Muscle of arm (tissue), 1 donor: ENCODE measurements at regions not wholly inside any gene's neighbourhood (a gene's known extent, or its start where the extent isn't known, plus 50 kb on each side); places are given as distances from the start of the nearest gene placed in this dataset.
"Not testable (repeated sequence)": the region's sequence is repeated elsewhere in the genome, so short reads cannot be mapped to it uniquely, and the experiment has no call there.

Experiments used
- DNase-seq: peaks from one replicate; pipeline ENCODE4 v3.0.0-alpha.2; 2013

DNA sequence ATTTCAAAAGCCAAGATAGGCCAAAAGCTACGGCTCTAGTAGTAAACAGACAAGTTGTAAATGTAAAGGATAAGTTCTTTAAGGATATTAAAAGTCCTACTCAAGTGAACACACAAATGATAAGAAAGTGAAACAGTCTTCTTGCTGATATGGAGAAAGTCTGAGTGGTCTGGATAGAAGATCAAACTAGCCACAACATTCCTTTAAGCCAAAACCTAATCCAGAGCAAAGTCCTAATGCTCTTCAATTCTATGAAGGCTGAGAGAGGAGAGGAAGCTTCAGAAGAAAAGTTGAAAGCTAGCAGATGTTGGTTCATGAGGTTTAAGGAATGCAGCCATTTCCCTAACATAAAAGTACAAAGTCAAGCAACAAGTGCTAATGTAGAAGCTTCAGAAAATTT is 111.7 kb upstream of the ZEB2 start:
- no peak for DNase-seq

DNA sequence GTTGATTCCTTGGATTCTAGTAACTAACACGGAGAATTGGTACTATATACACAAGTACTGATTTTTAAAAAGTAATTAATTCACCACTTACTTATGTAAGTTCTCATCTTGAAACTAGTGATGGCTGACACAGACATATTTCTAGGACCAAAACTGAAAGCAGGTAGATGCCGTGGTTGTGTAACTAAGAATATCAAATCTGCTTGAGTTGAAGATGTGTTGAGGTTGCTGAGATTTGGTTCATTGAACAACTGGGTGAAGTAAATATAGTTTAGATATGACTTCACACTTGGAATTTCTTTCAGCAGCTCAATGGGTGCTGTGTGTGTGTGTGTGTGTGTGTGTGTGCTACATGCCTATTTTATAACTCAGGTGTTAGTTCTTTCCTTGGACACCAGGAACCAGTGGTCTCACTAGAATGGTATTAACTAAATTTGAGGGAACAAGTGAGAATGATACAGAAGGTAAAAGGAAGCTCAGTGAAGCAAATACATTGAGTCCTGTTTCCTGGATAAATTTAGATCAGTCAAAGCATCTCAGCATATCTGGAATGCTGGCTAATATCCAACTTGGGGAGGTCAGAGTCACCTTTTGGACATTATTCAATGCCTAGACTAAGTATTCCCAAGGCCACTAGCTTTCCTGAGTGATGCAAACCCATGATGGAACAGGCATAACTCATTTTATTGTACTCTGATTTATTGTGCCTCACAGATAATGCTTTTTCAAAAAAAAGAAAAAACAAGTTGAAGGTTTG is 110.7 kb upstream of the ZEB2 start:
- DNase-seq = no peak

DNA sequence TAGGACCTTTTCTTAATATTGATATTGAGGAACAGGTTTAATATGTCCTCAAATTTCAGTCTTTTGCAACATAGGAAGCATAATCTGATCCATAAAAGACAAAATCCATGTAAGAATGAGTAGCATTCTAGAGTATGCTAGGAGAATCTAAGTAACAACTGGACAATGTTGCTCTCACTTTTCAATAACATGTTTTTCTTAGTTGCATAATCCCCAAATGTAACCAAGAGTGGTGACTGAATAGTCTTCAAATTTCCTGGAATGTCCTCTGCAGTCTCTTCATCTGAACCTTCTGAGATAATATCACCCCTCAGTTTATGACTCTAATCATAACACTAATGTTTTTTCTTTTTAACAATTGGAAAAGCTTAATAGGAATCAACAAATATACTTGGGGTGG is 110.0 kb upstream of the ZEB2 start:
- no peak for DNase-seq

GRCh38 chr2:144628566-144628965 is 108.6 kb upstream of the ZEB2 start:
- DNase-seq = no peak

GRCh38 chr2:144625626-144626025 is 105.7 kb upstream of the ZEB2 start:
- no peak for DNase-seq

DNA sequence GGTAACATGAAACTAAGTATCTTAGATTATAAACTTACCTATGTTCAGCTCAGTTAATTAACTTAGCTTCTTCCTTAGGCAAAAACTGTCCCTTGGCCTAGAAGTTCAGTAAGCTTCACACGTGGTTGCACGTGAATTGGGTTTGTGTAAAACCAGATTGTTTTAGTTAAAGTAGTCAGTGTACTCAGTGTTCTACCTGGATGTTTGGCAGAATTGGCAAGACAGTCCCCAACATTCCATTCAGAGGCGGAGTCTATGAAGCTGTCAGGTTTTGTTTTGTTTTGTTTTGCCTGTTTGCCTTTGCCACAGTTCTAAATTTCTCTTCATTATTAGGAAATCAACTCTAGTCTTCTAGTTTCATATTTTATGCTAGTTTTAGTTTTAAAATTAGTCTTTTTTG is 105.3 kb upstream of the ZEB2 start:
- DNase-seq = no peak

- DNase-seq = no peak
These were observed 104.5 kb upstream of the ZEB2 start for GRCh38 chr2:144624451-144624850.

DNA sequence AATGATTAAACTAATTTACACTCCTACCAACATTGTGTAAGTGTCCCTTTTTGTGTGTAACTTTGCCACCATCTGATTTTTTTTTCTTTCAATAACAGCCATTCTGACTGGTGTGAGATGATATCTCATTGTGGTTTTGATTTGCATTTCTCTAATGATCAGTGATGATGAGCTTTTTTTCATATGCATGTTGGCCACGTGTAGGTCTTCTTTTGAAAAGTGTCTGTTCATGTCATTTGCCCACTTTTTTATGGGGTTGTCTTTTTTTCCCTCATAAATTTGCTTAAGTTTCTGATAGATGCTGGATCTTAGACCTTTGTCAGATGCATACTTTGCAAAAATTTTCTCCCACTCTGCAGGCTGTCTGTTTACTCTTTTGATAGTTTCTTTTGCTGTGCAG is 102.5 kb upstream of the ZEB2 start:
- DNase-seq = not testable (repeated sequence)

DNA sequence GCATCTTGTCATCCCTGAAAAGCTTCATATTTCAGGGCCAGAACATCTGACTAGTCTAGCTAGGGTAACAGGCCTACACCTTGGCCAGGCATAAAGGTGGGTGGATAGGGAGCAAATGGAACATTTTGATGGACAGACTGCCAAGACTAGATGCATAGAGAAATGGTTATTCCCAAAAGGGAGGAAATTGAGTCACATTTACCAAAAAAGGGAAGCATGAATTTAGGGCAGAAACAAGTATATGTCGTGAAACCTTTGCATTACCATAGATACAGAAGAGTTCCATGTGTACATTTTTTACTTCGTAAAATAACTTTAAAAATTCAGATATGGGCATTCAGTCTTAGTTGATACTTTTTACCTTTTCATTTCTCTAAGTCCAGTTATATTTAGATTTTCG is 101.3 kb upstream of the ZEB2 start:
- DNase-seq = no peak

GRCh38 chr2:144619760-144620159 is 99.8 kb upstream of the ZEB2 start:
- DNase-seq = no peak

GRCh38 chr2:144617171-144617570 is 97.3 kb upstream of the ZEB2 start:
- not testable (repeated sequence) for DNase-seq

GRCh38 chr2:144615866-144616565 is 96.1 kb upstream of the ZEB2 start:
- no peak for DNase-seq

DNA sequence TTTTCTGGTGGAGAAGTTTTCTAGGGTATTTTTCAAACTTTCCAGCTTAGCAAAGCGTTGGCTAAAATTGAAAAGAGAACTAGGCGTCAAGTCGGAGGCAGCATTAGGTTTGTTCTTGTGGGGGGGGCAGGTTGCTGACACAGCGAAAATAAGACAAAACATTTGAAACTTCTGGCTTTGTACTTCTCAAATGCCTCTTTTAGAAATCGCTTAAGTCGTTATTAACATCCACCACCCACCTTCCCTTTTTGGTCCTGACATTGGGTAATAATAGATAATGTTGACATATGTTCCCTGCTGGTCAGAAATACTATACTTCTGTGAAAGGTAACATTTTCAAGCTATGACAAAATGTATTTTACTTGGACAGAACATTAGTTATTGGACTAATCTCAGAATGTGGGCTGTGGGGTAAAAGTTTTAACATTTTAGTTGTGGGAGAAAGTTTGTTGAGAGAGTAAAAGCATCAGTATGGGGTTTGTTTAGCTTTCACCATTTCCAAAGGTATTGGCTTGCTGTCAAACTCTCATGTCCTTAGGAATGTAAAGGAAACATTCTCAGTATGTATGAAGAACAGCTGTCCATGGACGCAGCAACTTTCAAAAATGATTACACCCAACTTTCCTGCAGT is 88.1 kb upstream of the ZEB2 start:
- peak; percentile 58 for DNase-seq

DNA sequence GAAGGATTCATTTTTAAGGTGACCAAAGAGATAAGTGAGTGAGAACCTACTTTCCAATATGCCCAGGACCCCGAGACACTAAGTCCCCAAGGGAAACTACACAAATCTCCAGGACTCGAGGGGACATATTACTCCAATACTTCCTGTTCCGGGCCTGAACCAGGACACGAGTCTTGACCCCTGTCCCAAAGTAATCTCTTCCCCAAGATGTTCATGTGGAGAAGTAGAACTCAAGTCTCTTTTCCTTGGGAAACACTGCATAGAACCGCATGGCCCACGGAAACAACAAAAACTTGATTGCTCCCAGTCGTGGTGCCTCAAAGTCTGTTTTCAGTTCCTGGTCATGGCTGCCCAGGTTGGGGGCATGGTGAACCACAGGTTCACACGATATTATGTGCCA is 87.2 kb upstream of the ZEB2 start:
- no peak for DNase-seq

GRCh38 chr2:144606466-144607095 is 86.7 kb upstream of the ZEB2 start:
- no peak for DNase-seq

GRCh38 chr2:144605231-144605840 is 85.4 kb upstream of the ZEB2 start:
- DNase-seq = no peak

DNA sequence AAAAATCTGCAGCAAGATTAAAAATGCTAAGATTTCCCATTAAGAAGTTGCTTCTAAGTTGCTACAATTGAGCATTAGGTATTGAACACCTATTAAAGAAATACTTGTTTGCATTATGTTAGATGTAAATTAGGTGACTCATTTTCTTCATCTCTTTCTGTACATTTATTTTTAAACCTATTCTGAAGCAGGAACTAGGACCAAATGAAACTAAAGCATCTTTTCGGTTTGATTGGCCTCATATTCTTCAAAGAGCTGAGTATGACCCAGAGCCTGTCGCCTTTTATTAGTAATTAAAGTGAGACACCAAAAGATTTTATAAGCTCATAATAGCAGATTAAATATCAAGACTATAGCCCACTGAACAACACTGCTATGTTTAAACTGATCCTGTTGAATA is 83.4 kb upstream of the ZEB2 start:
- DNase-seq = no peak

GRCh38 chr2:144598906-144599305 is 79.0 kb upstream of the ZEB2 start:
- DNase-seq = no peak

- DNase-seq = no peak
These were observed 78.1 kb upstream of the ZEB2 start for GRCh38 chr2:144597894-144598593.

DNA sequence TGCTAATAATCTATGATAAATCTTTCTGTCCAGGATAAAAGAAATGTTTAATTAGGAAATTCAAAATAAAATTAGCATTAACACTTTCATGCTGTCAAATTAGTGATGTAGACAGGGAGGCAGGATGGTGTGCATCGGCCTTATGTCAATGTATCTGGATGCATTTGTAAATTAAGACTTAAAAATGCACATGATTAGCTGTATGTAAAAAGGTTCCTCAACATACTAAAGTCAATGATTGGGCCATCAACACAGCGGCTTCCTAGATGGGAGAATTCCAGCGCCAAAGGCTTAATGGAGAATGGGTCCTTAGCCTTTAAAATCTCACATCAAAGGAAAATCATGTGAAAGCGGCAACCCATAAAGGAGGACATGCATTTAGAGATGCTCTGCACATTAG is 77.5 kb upstream of the ZEB2 start:
- DNase-seq = no peak

- DNase-seq = no peak
These were observed 76.4 kb upstream of the ZEB2 start for GRCh38 chr2:144596073-144596871.
